H1 (cell line): ENCODE measurements at regions not wholly inside any gene's neighbourhood (a gene's known extent, or its start where the extent isn't known, plus 50 kb on each side); places are given as distances from the start of the nearest gene placed in this dataset.

ENCODE experiments used
- CTCF ChIA-PET: fragments of 300-600 bp; sonication (Branson Sonifier 250); formaldehyde crosslinking; loops from one replicate; lab custom pipeline; 2021; ENCODE audit not compliant: partially characterized antibody; lab: Charles Lee
- POLR2A ChIA-PET: fragments of 300-600 bp; sonication (Branson Sonifier 250); formaldehyde crosslinking; loops from one replicate; lab custom pipeline; 2021; ENCODE audit warnings: inconsistent platforms; ENCODE audit not compliant: partially characterized antibody; lab: Charles Lee
- DNase-seq, 2 experiments: peaks; one replicate each; pipeline versions ENCODE4 v3.0.0 to v3.0.0-alpha.2; 2010 to 2022; ENCODE audit warnings: low spot score in 2 of 2, low read depth in 1 of 2, mixed read lengths in 1 of 2
- FAIRE-seq: peaks from 2 replicates; lab custom pipeline; 2011; peaks lifted over from hg19 to GRCh38; lab: Jason Lieb, UNC
- H2AFZ ChIP-seq: 2 replicates; pipeline ENCODE4 v1.8.1; 2012; ENCODE audit warnings: low read length, inconsistent platforms
- H2AK5ac ChIP-seq: 2 replicates; pipeline ENCODE4 v1.6.1; 2013; ENCODE audit warnings: low read depth, low read length
- H2BK120ac ChIP-seq: replicated peaks from 2 replicates; pipeline ENCODE3; 2013; ENCODE audit warnings: low read depth, low read length, inconsistent platforms
- H2BK12ac ChIP-seq: 2 replicates; pipeline ENCODE4 v1.6.1; 2013; ENCODE audit warnings: low read depth, low read length
- H2BK15ac ChIP-seq: 2 replicates; pipeline ENCODE4 v1.6.1; 2013; ENCODE audit warnings: low read length
- H2BK20ac ChIP-seq: 2 replicates; pipeline ENCODE4 v1.6.1; 2013; ENCODE audit warnings: low read length
- H2BK5ac ChIP-seq: 2 replicates; pipeline ENCODE4 v1.6.1; 2013; ENCODE audit warnings: low read depth, low read length
- H3K14ac ChIP-seq: 2 replicates; pipeline ENCODE4 v1.6.1; 2013; ENCODE audit warnings: inconsistent platforms; ENCODE audit not compliant: insufficient read length
- H3K18ac ChIP-seq: 2 replicates; pipeline ENCODE4 v1.6.1; 2013; ENCODE audit warnings: low read length; ENCODE audit errors: extremely low read depth
- H3K23ac ChIP-seq: 2 replicates; pipeline ENCODE4 v1.6.1; 2013; ENCODE audit warnings: inconsistent platforms; ENCODE audit not compliant: insufficient read length
- H3K23me2 ChIP-seq: 2 replicates; pipeline ENCODE4 v1.6.1; 2013; ENCODE audit warnings: low read depth, low read length
- H3K27ac ChIP-seq: 2 replicates; pipeline ENCODE4 v1.6.1; 2011; ENCODE audit warnings: low read depth, low read length, inconsistent platforms
- H3K27me3 ChIP-seq, 4 experiments: replicated peaks in 1 of 4; 1 replicate in 1 of 4; 2 replicates in 3 of 4; pipeline versions ENCODE4 v1.6.1 to v1.8.1; 2011 to 2013; ENCODE audit warnings: low read length in 3 of 4, mild to moderate bottlenecking in 3 of 4, inconsistent platforms in 2 of 4, mixed read lengths in 2 of 4, moderate library complexity in 1 of 4; ENCODE audit not compliant: control insufficient read depth in 3 of 4, insufficient read depth in 3 of 4; ENCODE audit errors: extremely low read depth in 1 of 4
- H3K36me3 ChIP-seq, 4 experiments: 2 replicates each; pipeline versions ENCODE4 v1.6.1 to v1.8.1; 2011 to 2013; ENCODE audit warnings: mild to moderate bottlenecking in 4 of 4, low read length in 3 of 4, moderate library complexity in 2 of 4, control low read depth in 1 of 4, inconsistent platforms in 1 of 4; ENCODE audit not compliant: insufficient read depth in 4 of 4, control insufficient read depth in 2 of 4
- H3K4ac ChIP-seq: replicated peaks from 2 replicates; pipeline ENCODE3; 2013; ENCODE audit warnings: low read length, low read depth, mixed read lengths, inconsistent platforms; ENCODE audit not compliant: insufficient read length
- H3K4me1 ChIP-seq, 4 experiments: replicated peaks in 1 of 4; 1 replicate in 1 of 4; 2 replicates in 3 of 4; pipeline versions ENCODE4 v1.6.1 to v1.8.1; 2011 to 2013; ENCODE audit warnings: low read length in 3 of 4, inconsistent platforms in 2 of 4, mixed read lengths in 1 of 4; ENCODE audit not compliant: insufficient read depth in 4 of 4, control insufficient read depth in 3 of 4
- H3K4me2 ChIP-seq, 2 experiments: 2 replicates each; pipeline versions ENCODE4 v1.6.1 to v1.8.1; 2011 to 2013; ENCODE audit warnings: low read depth in 2 of 2, low read length in 2 of 2, control low read depth in 1 of 2, inconsistent platforms in 1 of 2, mild to moderate bottlenecking in 1 of 2; ENCODE audit not compliant: insufficient read depth in 1 of 2
- H3K4me3 ChIP-seq, 4 experiments: fragments of 200-600, 300-600 bp in 1 of 4; sonication (generic), shearing (Covaris generic), sonication (Bioruptor Twin) in 1 of 4; 2 replicates each; pipeline versions ENCODE4 v1.5.1 to v1.8.1; 2011 to 2016; ENCODE audit warnings: low read length in 4 of 4, low read depth in 3 of 4, control low read depth in 2 of 4, inconsistent platforms in 2 of 4, mild to moderate bottlenecking in 2 of 4, mixed read lengths in 1 of 4, moderate library complexity in 1 of 4; ENCODE audit not compliant: insufficient read depth in 2 of 4; ENCODE audit errors: extremely low read depth in 1 of 4
- H3K56ac ChIP-seq: replicated peaks from 2 replicates; pipeline ENCODE3; 2013; ENCODE audit warnings: low read depth, mild to moderate bottlenecking, mixed read lengths, low read length, inconsistent platforms; ENCODE audit not compliant: insufficient read length
- H3K79me1 ChIP-seq: 2 replicates; pipeline ENCODE4 v1.6.1; 2013; ENCODE audit warnings: low read depth, low read length, control low read depth
- H3K79me2 ChIP-seq, 2 experiments: 2 replicates each; pipeline versions ENCODE4 v1.6.1 to v1.8.1; 2012 to 2013; ENCODE audit warnings: low read length in 2 of 2, mild to moderate bottlenecking in 2 of 2, inconsistent platforms in 1 of 2; ENCODE audit not compliant: insufficient read depth in 2 of 2, control insufficient read depth in 1 of 2
- H3K9ac ChIP-seq, 4 experiments: replicated peaks in 1 of 4; 1 replicate in 1 of 4; 2 replicates in 3 of 4; pipeline versions ENCODE4 v1.6.1 to v1.8.1; 2011 to 2013; ENCODE audit warnings: low read depth in 3 of 4, low read length in 3 of 4, control low read depth in 2 of 4, mild to moderate bottlenecking in 2 of 4, moderate library complexity in 2 of 4, inconsistent platforms in 1 of 4; ENCODE audit errors: extremely low read depth in 1 of 4
- H3K9me3 ChIP-seq, 2 experiments: 2 replicates each; pipeline versions ENCODE4 v1.6.1 to v1.8.1; 2012 to 2013; ENCODE audit warnings: mild to moderate bottlenecking in 2 of 2, moderate library complexity in 2 of 2, control low read depth in 1 of 2, inconsistent platforms in 1 of 2, low read depth in 1 of 2, low read length in 1 of 2, mixed read lengths in 1 of 2; ENCODE audit not compliant: insufficient read depth in 2 of 2
- H4K20me1 ChIP-seq, 2 experiments: replicated peaks in 1 of 2; 2 replicates each; pipeline versions ENCODE3 to v1.8.1; 2011 to 2013; ENCODE audit warnings: inconsistent platforms in 2 of 2, low read length in 2 of 2, mild to moderate bottlenecking in 1 of 2; ENCODE audit not compliant: insufficient read depth in 2 of 2, control insufficient read depth in 1 of 2
- H4K5ac ChIP-seq: 2 replicates; pipeline ENCODE4 v1.6.1; 2013; ENCODE audit warnings: low read length, low read depth, mixed read lengths, inconsistent platforms; ENCODE audit not compliant: insufficient read length
- H4K8ac ChIP-seq: 2 replicates; pipeline ENCODE4 v1.8.0; 2013; ENCODE audit warnings: mild to moderate bottlenecking, moderate library complexity, low read length, inconsistent platforms; ENCODE audit not compliant: insufficient read depth; ENCODE audit errors: extremely low read depth
- H4K91ac ChIP-seq: replicated peaks from 2 replicates; pipeline ENCODE3; 2013; ENCODE audit warnings: low read length, mixed read lengths, inconsistent platforms; ENCODE audit not compliant: insufficient read length
- EZH2 ChIP-seq: fragments of 200-600 bp; sonication (generic); IDR thresholded peaks from 2 replicates; pipeline ENCODE4 v1.7.1; 2012; ENCODE audit warnings: low read depth, mild to moderate bottlenecking, moderate library complexity, low read length, inconsistent platforms; ENCODE audit not compliant: severe bottlenecking
- JUND ChIP-seq: IDR thresholded peaks from 2 replicates; pipeline ENCODE4 v1.6.1; 2011; ENCODE audit warnings: mild to moderate bottlenecking, improper control_type of control experiment, low read length
- POU5F1 ChIP-seq: IDR thresholded peaks from 2 replicates; pipeline ENCODE4 v1.6.1; 2011; ENCODE audit warnings: low read depth, mild to moderate bottlenecking, low read length, moderate library complexity
- SIRT6 ChIP-seq: IDR thresholded peaks from one replicate; pipeline ENCODE4 v1.7.1; 2012; ENCODE audit warnings: low read length, inconsistent platforms
- ZNF274 ChIP-seq: IDR thresholded peaks from 2 replicates; pipeline ENCODE4 v1.7.0; 2012; ENCODE audit warnings: low read length, borderline replicate concordance; ENCODE audit errors: extremely low read depth
- WGBS, 2 experiments: shearing (Covaris generic) in 1 of 2; methylation state at CpG; one replicate each; pipeline versions ENCODE4 v1.1.6 to v1.1.7; 2013 to 2015; ENCODE audit warnings: low lambda C conversion rate in 2 of 2, mixed read lengths in 2 of 2, inconsistent platforms in 1 of 2, low coverage in 1 of 2, missing lambda C conversion rate in 1 of 2; ENCODE audit not compliant: insufficient replicate concordance in 2 of 2, insufficient coverage in 1 of 2, insufficient read length in 1 of 2; ENCODE audit errors: extremely low coverage in 1 of 2, missing lambda C conversion rate in 1 of 2; 5-methylcytosine and 5-hydroxymethylcytosine counted together

- 98% methylated on average over 4 of the region's 4 CpGs; no CpG with 5 or more reads in 1 of the 2 experiments for WGBS, 2 experiments
- FAIRE-seq: no peak
Observed at GRCh38 chr10:8656261-8656660, 601.8 kb downstream of the GATA3 start.

More at GRCh38 chr10:8656261-8656660, 601.8 kb downstream of the GATA3 start:
- CTCF ChIA-PET: interaction anchor here (0.6 kb wide), 1 partner anchor 50 kb away, joined by 3 read pairs; no protein-coding TSS in a partner anchor
- H2BK15ac ChIP-seq: no peak overlapping the region
- H3K23ac ChIP-seq: no peak overlapping the region
- H3K4me1 ChIP-seq: no peaks in the 10 kb centered on the region
- H3K79me2 ChIP-seq: no peaks in the 10 kb centered on the region
- no peak overlapping the region for H4K91ac ChIP-seq
- H3K27me3 ChIP-seq: no peaks in the 10 kb centered on the region
- H2AK5ac ChIP-seq: no peak overlapping the region
- no peak overlapping the region for H2BK20ac ChIP-seq
- H4K5ac ChIP-seq: no peak overlapping the region
- no peaks in the 10 kb centered on the region for H3K36me3 ChIP-seq
- H4K8ac ChIP-seq: no peak overlapping the region
- H2BK12ac ChIP-seq: no peak overlapping the region
- no peaks in the 10 kb centered on the region for H3K23me2 ChIP-seq
- no peak overlapping the region for H3K27ac ChIP-seq
- H3K14ac ChIP-seq: no peak overlapping the region
- H2AFZ ChIP-seq: no peak overlapping the region
- H3K56ac ChIP-seq: no peak overlapping the region
- H3K9ac ChIP-seq: no peak overlapping the region
- H3K4ac ChIP-seq: no peak overlapping the region
- H3K18ac ChIP-seq: no peak overlapping the region
- H3K4me3 ChIP-seq: no peak overlapping the region
- POLR2A ChIA-PET: no interaction called here
- H3K9me3 ChIP-seq: no peaks in the 10 kb centered on the region
- no peak overlapping the region for H2BK5ac ChIP-seq
- H4K20me1 ChIP-seq: no peaks in the 10 kb centered on the region
- DNase-seq: no peak
- no peaks in the 10 kb centered on the region for H3K79me1 ChIP-seq
- H3K4me2 ChIP-seq: no peak overlapping the region
- TF ChIP-seq JUND: no peak
- no peak for TF ChIP-seq ZNF274
- no peak for TF ChIP-seq POU5F1
- TF ChIP-seq EZH2: no peak
- no peak for TF ChIP-seq SIRT6
- no peak overlapping the region for H2BK120ac ChIP-seq
